GM20431 (cell line): ENCODE measurements at regions not wholly inside any gene's neighbourhood (a gene's known extent, or its start where the extent isn't known, plus 50 kb on each side); places are given as distances from the start of the nearest gene placed in this dataset.

Experiments
- in situ Hi-C: fragments of 300-500 bp; cut with MseI, MboI; formaldehyde crosslinking; loops from one replicate; pipeline ENCODE4 v1.15.0; 2020; ENCODE audit warnings: low sequenced_read_pairs; ENCODE audit not compliant: unreplicated experiment

GRCh38 chr11:119501777-119502405 is 78.9 kb upstream of the THY1 start:
- in situ Hi-C loops = no loop called here

DNA sequence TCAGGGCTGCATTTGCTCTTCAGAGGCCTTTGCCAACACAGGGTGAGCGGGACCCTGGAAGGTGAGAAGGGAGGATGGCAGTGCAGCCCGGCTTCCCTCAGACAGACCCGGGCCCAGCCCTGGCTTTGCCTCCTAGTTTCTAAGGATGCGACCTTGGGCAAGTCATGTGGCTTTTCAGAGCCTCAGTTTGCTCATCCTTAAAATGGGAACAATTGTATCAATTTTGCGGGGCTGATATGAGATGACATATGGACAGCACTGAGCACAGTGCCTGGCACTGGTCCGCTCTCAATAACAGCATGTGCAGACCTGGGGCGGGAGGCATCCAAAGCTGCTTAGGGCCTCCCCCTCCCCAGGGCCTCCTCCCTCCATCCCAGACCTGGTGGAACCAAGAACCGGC is 74.7 kb upstream of the THY1 start:
- in situ Hi-C loops = loop anchor here (25.0 kb wide), 1 partner anchor 615 kb away; no protein-coding TSS in a partner anchor

GRCh38 chr11:119496997-119497396 is 74.0 kb upstream of the THY1 start:
- in situ Hi-C loops = loop anchor here (25.0 kb wide), 1 partner anchor 615 kb away; no protein-coding TSS in a partner anchor

DNA sequence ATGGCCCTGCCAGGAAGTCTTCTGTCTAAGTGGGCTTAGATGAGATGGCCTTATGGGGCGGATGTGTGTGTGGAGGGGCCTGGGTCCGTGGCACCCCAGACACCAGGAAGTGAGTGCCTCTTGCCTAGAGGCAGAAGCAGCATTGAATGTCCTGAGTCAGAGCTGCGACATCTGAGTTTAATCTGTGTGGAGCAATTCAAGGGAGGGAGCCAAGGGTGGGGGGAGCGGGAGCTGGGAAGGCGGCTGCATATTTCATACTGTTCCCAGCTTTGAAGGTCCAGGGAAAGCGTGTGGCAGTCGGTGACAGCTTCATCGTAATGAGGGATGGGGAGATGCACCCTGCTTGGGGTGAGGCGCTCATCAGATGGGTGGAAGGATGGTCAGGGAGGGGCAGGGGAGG is 73.5 kb upstream of the THY1 start:
- in situ Hi-C loops = loop anchor here (25.0 kb wide), 1 partner anchor 616 kb away; no protein-coding TSS in a partner anchor

DNA sequence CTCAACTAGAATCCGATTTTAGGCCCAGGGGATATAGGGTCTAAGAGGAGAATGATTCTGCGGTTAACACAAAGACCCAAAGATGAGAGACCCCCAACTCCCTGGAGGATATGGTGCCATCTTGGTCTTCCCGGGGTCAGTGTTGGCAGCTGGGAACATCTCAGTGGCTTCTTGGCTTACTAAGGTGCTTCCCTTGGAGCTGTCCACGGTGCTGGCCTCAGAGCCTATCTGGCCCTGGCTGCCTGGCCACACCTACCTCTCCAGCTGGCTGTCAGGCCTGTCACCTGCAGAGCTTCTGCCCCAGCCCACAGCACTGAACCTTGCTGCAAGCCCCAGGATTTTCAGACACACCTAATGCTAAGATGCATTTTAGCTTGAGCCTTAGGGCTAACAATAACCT is 70.7 kb upstream of the THY1 start:
- in situ Hi-C loops = loop anchor here (25.0 kb wide), 1 partner anchor 619 kb away; no protein-coding TSS in a partner anchor

GRCh38 chr11:119491753-119492510 is 69.0 kb upstream of the THY1 start:
- in situ Hi-C loops = loop anchor here (25.0 kb wide), 1 partner anchor 620 kb away; no protein-coding TSS in a partner anchor

GRCh38 chr11:119490253-119491006 is 67.5 kb upstream of the THY1 start:
- in situ Hi-C loops = loop anchor here (25.0 kb wide), 1 partner anchor 622 kb away; no protein-coding TSS in a partner anchor

DNA sequence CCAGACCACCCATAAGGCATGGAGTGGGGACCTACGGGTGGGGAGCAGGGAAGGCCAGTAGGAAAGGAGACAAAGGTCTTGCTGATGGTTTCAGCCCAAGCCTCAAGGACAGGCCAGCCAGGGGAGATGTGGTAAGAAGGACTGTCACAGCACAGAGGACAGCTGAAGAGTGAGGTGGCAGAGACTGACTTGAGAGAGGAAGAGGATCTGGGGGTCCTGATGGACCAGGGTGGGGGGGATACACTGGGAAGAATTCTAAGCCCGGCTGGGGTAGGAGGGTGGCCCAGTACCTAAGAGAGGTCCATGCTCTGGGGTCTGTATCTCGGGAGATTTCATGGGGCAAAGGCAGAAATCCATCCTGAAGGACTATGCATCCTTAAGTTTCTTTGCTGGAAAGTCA is 66.1 kb upstream of the THY1 start:
- in situ Hi-C loops = loop anchor here (25.0 kb wide), 1 partner anchor 623 kb away; no protein-coding TSS in a partner anchor

DNA sequence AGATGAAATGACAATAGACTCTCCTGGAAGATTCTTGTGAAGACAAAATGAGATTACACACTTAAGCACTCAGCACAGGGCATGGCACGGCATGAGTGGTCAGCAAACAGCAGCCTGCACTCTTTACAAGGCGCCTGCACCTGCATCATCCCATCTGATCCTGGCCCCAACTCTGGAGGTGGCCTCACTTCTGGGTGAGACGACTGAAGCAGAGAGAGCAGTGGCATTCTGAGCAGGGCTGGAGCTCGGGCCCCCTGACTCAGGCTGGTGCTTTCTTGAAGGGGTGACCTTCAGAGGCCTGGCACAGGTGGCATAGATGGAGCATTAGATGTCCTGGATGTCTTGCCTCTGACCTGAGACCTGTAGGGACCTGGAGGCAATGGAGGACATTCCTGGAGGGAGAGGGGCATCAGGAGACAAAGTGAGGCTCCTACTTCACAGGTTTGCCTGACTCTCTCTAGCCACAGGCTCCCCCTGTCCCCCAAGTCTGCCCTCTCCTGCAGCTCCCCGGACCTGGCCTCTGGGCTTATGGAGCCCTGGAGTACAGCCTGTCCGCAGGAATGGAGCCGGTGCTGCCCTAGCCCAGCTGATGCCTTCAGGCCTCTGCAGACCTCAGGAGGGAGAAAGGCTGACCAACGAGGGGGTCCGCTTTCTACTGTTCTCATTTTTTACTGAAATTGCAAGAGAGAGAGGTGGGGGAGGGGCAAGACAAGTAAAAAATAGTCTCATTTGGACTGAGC is 65.5 kb upstream of the THY1 start:
- in situ Hi-C loops = loop anchor here (25.0 kb wide), 1 partner anchor 624 kb away; no protein-coding TSS in a partner anchor

- in situ Hi-C loops = loop anchor here (25.0 kb wide), 1 partner anchor 626 kb away; no protein-coding TSS in a partner anchor
These were observed 63.8 kb upstream of the THY1 start for GRCh38 chr11:119486691-119487259.

GRCh38 chr11:119486016-119486415 is 63.0 kb upstream of the THY1 start:
- in situ Hi-C loops = loop anchor here (25.0 kb wide), 1 partner anchor 626 kb away; no protein-coding TSS in a partner anchor

DNA sequence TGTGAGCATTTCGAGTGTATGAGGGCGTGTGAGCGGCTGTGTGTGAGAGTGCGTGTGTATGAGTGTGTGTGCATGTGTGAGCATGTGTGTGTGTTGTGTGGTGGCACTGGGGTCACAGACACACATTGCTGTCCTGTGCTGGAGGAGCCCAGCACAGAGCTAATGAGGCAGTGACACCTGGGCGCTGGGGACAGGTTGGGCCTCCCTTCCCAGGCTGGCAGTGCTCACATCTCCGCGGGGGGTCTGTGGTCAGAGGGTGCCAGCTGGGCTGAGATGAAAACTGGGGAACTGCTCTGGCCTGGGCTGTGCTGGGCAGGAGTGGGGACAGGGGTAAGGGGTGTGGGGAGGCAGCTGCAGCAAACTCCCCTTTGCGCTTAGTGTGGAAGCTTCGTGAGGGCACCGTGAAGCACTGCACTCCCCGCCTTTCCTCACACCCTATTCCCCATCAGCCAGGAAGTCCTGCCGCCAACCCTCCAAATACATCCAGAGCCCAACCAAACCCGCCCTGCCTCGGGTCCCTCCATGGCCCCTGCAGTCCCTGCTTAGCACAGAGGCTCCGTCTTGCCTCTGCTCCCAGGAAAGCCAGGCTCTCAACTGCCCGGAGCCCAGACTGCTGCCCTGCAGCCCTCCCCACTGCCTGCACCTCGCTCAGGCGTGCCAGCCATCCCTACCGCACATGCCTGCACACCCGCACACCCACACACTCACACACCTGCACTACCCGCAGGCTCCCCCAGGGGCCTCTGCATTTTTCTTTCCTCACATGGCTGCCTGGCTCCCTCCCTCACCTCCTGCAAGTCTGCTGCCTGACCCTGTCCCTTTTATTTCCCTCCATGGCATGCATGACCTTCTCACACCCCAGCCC is 62.0 kb upstream of the THY1 start:
- in situ Hi-C loops = loop anchor here (25.0 kb wide), 1 partner anchor 627 kb away; no protein-coding TSS in a partner anchor

DNA sequence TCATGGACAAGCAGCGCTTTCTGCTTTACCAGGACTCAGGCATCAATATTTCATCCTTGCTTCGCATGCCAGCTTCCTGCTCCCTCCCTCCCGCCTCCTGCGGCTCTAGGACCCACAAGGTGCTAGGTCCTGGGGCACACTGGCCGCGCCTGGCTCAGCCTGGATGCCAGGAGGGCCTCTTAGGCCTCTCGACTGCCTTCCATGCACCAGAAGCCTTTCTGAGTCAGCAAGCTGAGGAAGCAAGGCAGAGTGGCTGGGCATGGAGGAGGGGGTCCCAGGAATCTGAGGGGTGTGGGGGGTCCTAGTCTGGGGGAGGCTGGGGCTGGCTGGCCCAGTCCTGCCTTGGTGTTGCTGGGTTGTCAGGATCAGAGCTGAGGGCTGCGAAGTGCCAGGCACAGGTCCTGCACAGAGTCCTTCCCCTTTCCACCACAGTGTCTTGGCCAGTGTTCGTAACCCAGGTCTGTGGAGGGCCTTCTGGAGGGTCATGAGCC is 61.0 kb upstream of the THY1 start:
- in situ Hi-C loops = loop anchor here (25.0 kb wide), 1 partner anchor 628 kb away; no protein-coding TSS in a partner anchor

GRCh38 chr11:119483341-119483880 is 60.4 kb upstream of the THY1 start:
- in situ Hi-C loops = loop anchor here (25.0 kb wide), 1 partner anchor 629 kb away; no protein-coding TSS in a partner anchor

- in situ Hi-C loops = loop anchor here (25.0 kb wide), 1 partner anchor 630 kb away; no protein-coding TSS in a partner anchor
These were observed 59.6 kb upstream of the THY1 start for GRCh38 chr11:119482521-119483011.

GRCh38 chr11:119481667-119482400 is 58.9 kb upstream of the THY1 start:
- in situ Hi-C loops = loop anchor here (25.0 kb wide), 1 partner anchor 630 kb away; no protein-coding TSS in a partner anchor
